HCT116 (cell line): ENCODE measurements at regions not wholly inside any gene's neighbourhood (a gene's known extent, or its start where the extent isn't known, plus 50 kb on each side); places are given as distances from the start of the nearest gene placed in this dataset.

Source experiments
- CEBPB ChIP-seq: IDR thresholded peaks from 2 replicates; pipeline ENCODE4 v1.6.1; 2012; ENCODE audit warnings: low read depth
- CTCF ChIP-seq, 3 experiments: fragments of 200-600 bp in 1 of 3; sonication (generic) in 1 of 3; IDR thresholded peaks in 2 of 3; conservative IDR thresholded peaks in 1 of 3; 2 replicates each; pipeline ENCODE4 v1.5.1; 2012 to 2017; ENCODE audit warnings: low read depth in 2 of 3, low read length in 2 of 3, antibody characterized with exemption in 1 of 3, borderline replicate concordance in 1 of 3, control low read depth in 1 of 3, mild to moderate bottlenecking in 1 of 3, mixed read lengths in 1 of 3, mixed run types in 1 of 3, moderate library complexity in 1 of 3; ENCODE audit not compliant: insufficient read depth in 1 of 3
- EZH2 ChIP-seq: fragments of 200-600 bp; sonication (generic); IDR thresholded peaks from 2 replicates; pipeline ENCODE4 v1.6.1; 2017; ENCODE audit warnings: antibody characterized with exemption, mixed run types
- EZH2phosphoT487 ChIP-seq: fragments of 200-600 bp; IDR thresholded peaks from 2 replicates; pipeline ENCODE4 v1.6.1; 2018; ENCODE audit warnings: antibody characterized with exemption, borderline replicate concordance
- MAX ChIP-seq: IDR thresholded peaks from 2 replicates; pipeline ENCODE4 v1.6.1; 2012
- POLR2A ChIP-seq: IDR thresholded peaks from 2 replicates; pipeline ENCODE4 v1.7.0; 2011; ENCODE audit warnings: borderline replicate concordance; ENCODE audit not compliant: insufficient read depth, insufficient read length; ENCODE audit errors: extremely low read depth
- POLR2AphosphoS5 ChIP-seq: IDR thresholded peaks from 2 replicates; pipeline ENCODE4 v1.6.1; 2011; ENCODE audit warnings: mild to moderate bottlenecking, low read depth, low read length, moderate library complexity
- RAD21 ChIP-seq: IDR thresholded peaks from 2 replicates; pipeline ENCODE4 v1.6.1; 2012; ENCODE audit warnings: low read depth, mild to moderate bottlenecking
- REST ChIP-seq: IDR thresholded peaks from 2 replicates; pipeline ENCODE4 v1.6.1; 2012; ENCODE audit warnings: low read depth
- SP1 ChIP-seq: IDR thresholded peaks from 2 replicates; pipeline ENCODE4 v1.6.1; 2012; ENCODE audit warnings: low read depth
- TCF7L2 ChIP-seq: IDR thresholded peaks from 2 replicates; pipeline ENCODE4 v1.7.0; 2011; ENCODE audit warnings: borderline replicate concordance, inconsistent platforms; ENCODE audit not compliant: insufficient read depth, insufficient read length; ENCODE audit errors: extremely low read depth
- YY1 ChIP-seq: IDR thresholded peaks from 2 replicates; pipeline ENCODE4 v1.6.1; 2011; ENCODE audit warnings: low read length, low read depth, moderate library complexity, mild to moderate bottlenecking; ENCODE audit not compliant: insufficient replicate concordance; ENCODE audit errors: extremely low read depth
- ZBTB33 ChIP-seq: IDR thresholded peaks from 2 replicates; pipeline ENCODE4 v1.6.1; 2011; ENCODE audit warnings: mild to moderate bottlenecking, low read length, moderate library complexity; ENCODE audit not compliant: insufficient replicate concordance; ENCODE audit errors: extremely low read depth
- ZFX ChIP-seq: fragments of 450-650 bp; IDR thresholded peaks from 2 replicates; pipeline ENCODE4 v1.6.1; 2017

GRCh38 chr20:24862186-24862585 is 86.9 kb upstream of the CST7 start:
- no peak for TF ChIP-seq CTCF (IDR thresholded peaks at IDR 0.05 in 2 of 3, conservative IDR thresholded peaks at IDR 0.05 in 1 of 3; ENCODE audit: borderline replicate concordance in 1 of 3, insufficient read depth in 1 of 3, low read depth in 2 of 3, low read length in 2 of 3)
- no peak for TF ChIP-seq MAX
- no peak for TF ChIP-seq SP1
- no peak for TF ChIP-seq YY1
- TF ChIP-seq POLR2AphosphoS5: no peak
- no peak for TF ChIP-seq POLR2A
- TF ChIP-seq ZBTB33: no peak
- TF ChIP-seq EZH2: no peak
- no peak for TF ChIP-seq REST
- no peak for TF ChIP-seq TCF7L2
- no peak for TF ChIP-seq CEBPB
- no peak for TF ChIP-seq EZH2phosphoT487
- no peak for TF ChIP-seq ZFX
- TF ChIP-seq RAD21: no peak
